ENCODE measurements at regions not wholly inside any gene's neighbourhood (a gene's known extent, or its start where the extent isn't known, plus 50 kb on each side); places are given as distances from the start of the nearest gene placed in this dataset.

DNA sequence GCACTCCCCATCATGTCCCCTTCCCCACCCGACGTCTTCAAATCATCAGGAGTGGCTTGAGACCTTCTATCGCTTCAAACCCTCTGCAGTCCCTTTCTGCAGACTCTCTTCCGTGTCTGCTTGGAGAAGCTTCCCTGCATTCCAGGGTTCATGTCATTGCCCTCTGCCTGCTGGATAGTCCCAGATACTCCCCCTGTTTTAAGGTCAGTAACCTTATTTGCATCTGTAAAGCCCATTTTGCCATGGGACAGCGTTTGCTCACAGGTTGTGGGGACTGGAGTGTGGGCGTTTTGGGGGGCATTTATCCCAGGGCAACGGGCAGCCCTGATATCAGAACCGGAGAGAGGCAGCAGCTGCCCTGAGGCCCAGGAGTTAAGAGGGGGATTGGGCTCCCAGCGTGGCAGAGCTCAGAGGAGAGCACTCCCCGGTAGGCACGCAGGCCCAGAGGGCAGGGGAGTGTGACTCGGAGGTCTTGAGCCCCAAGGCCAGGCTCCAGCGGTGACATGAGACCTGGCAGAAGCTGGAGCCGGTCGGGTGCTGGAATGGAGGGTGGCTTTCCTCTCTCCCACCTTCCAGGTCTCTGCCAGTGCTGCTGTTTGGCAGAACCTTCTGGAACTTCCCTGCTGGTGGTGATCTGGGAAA is 73.8 kb downstream of the RTP5 start:
- intact Hi-C loops (cut with DNase I, micrococcal nuclease), result no loop called here
- CTCF ChIA-PET, result no interaction called here
- no peaks in the 10 kb centered on the region for H3K9me3 Mint-ChIP-seq

DNA sequence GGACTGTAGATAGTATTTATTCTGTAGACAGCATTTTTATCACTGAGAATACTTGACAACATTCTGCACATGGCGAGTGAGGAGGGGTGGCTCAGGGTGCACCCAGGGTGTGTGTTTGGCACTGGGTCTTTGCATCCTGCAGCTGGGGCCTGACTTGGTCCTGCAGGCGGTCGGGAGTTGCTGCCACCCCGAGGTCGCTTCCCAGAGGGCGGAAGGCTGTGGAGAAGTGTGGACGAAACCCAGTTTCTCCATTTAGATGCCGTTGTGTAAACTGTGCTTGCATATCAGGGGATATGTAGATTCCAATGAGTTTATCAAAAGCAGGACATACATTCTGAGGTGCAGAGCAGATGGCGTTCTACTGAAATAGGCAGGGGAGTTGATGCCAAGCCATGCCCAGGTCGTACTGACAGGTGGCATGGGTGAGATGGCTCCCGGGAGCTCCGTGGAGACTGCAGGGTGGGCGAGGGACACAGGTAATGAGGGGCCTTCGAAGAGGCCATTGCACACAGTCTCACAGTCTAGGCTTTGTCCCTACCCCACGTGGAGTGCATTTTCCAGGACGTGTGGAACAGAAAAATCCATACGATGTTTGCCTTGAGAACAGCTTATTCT is 74.5 kb downstream of the RTP5 start:
- H3K4me1 ChIP-seq (ENCODE audit: insufficient read depth, low read length), result peaks cover 10% of the 10 kb centered on the region
- Mint-ChIP-seq H3K36me3 (ENCODE audit: low read depth) (no peaks in the 10 kb centered on the region), H3K9me3 (no peaks in the 10 kb centered on the region), H3K27me3 (no peaks in the 10 kb centered on the region), H3K4me1 (ENCODE audit: low read depth) (peaks cover 11% of the 10 kb centered on the region), H3K4me3 (no peak overlapping the region), H3K27ac (no peak overlapping the region)
- H3K9me3 ChIP-seq (ENCODE audit: control insufficient read depth in 1 of 2, insufficient read depth in 1 of 2, low read length in 2 of 2), result peaks cover 0 to 5% of the 10 kb centered on the region in 2 experiments
- ATAC-seq (ENCODE audit: poor library complexity) (no peak), DNase-seq (no peak)
- H3K27me3 ChIP-seq (ENCODE audit: control insufficient read depth in 1 of 2, insufficient read depth in 2 of 2, low read length in 2 of 2), result no peaks in the 10 kb centered on the region
- intact Hi-C loops (cut with DNase I, micrococcal nuclease), result no loop called here
- ChIA-PET POLR2A (no interaction called here), CTCF (no interaction called here)
- TF ChIP-seq, protein P1, sequence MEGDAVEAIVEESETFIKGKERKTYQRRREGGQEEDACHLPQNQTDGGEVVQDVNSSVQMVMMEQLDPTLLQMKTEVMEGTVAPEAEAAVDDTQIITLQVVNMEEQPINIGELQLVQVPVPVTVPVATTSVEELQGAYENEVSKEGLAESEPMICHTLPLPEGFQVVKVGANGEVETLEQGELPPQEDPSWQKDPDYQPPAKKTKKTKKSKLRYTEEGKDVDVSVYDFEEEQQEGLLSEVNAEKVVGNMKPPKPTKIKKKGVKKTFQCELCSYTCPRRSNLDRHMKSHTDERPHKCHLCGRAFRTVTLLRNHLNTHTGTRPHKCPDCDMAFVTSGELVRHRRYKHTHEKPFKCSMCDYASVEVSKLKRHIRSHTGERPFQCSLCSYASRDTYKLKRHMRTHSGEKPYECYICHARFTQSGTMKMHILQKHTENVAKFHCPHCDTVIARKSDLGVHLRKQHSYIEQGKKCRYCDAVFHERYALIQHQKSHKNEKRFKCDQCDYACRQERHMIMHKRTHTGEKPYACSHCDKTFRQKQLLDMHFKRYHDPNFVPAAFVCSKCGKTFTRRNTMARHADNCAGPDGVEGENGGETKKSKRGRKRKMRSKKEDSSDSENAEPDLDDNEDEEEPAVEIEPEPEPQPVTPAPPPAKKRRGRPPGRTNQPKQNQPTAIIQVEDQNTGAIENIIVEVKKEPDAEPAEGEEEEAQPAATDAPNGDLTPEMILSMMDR (IDR thresholded peaks at IDR 0.05), result no peak
- H3K27ac ChIP-seq (ENCODE audit: low read depth in 1 of 2, low read length in 2 of 2), result no peak overlapping the region
- no peak overlapping the region for H3K4me3 ChIP-seq (ENCODE audit: low read length)
- no peaks in the 10 kb centered on the region for H3K36me3 ChIP-seq (ENCODE audit: insufficient read depth, low read length)

More for the DNA sequence above, 73.8 kb downstream of the RTP5 start:
- Histone ChIP-seq H3K27me3 (ENCODE audit: control insufficient read depth in 1 of 2, insufficient read depth in 2 of 2, low read length in 2 of 2) (no peaks in the 10 kb centered on the region), H3K9me3 (ENCODE audit: control insufficient read depth in 1 of 2, insufficient read depth in 1 of 2, low read length in 2 of 2) (peaks cover 0 to 5% of the 10 kb centered on the region in 2 experiments), H3K27ac (ENCODE audit: low read depth in 1 of 2, low read length in 2 of 2) (no peak overlapping the region), H3K4me3 (ENCODE audit: low read length) (no peak overlapping the region), H3K4me1 (ENCODE audit: insufficient read depth, low read length) (peaks cover 14% of the 10 kb centered on the region), H3K36me3 (ENCODE audit: insufficient read depth, low read length) (no peaks in the 10 kb centered on the region)
- no peaks in the 10 kb centered on the region for H3K27me3 Mint-ChIP-seq
- H3K36me3 Mint-ChIP-seq (ENCODE audit: low read depth), result no peaks in the 10 kb centered on the region
- POLR2A ChIA-PET, result no interaction called here
- peaks cover 12% of the 10 kb centered on the region for H3K4me1 Mint-ChIP-seq (ENCODE audit: low read depth)
- TF ChIP-seq, protein P1 (IDR thresholded peaks at IDR 0.05), result no peak
- ATAC-seq (ENCODE audit: poor library complexity) (no peak), DNase-seq (no peak)
- no peak overlapping the region for H3K4me3 Mint-ChIP-seq
- H3K27ac Mint-ChIP-seq, result no peak overlapping the region

DNA sequence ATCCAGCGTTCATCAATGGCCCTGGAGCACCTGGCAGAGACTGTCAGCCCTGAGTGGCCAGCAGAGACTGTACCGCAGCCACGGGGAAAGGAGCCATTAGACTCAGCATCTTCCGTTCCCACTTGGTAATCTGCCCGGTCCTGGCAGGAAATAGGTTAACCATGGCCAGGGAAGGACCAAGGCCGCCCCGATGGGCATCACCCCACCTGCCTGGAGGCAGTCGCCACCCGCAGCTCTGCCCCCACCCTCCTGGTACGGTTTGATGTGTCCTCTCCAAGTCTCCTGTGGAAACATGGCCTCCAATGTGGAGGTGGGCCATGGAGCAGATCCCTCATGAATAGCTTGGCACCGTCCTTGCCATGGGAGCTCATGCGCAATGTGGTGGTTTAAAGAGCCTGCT is 75.3 kb downstream of the RTP5 start:
- H3K36me3 Mint-ChIP-seq (ENCODE audit: low read depth), result no peaks in the 10 kb centered on the region
- H3K27me3 Mint-ChIP-seq, result no peaks in the 10 kb centered on the region
- peaks cover 10% of the 10 kb centered on the region for H3K4me1 Mint-ChIP-seq (ENCODE audit: low read depth)
- H3K27ac ChIP-seq (ENCODE audit: low read depth in 1 of 2, low read length in 2 of 2), result no peak overlapping the region
- H3K9me3 ChIP-seq (ENCODE audit: control insufficient read depth in 1 of 2, insufficient read depth in 1 of 2, low read length in 2 of 2), result peaks cover 0 to 5% of the 10 kb centered on the region in 2 experiments
- H3K4me3 Mint-ChIP-seq, result no peak overlapping the region
- peaks cover 3% of the 10 kb centered on the region for H3K4me1 ChIP-seq (ENCODE audit: insufficient read depth, low read length)
- no peaks in the 10 kb centered on the region for H3K27me3 ChIP-seq (ENCODE audit: control insufficient read depth in 1 of 2, insufficient read depth in 2 of 2, low read length in 2 of 2)
- no peaks in the 10 kb centered on the region for H3K9me3 Mint-ChIP-seq
- H3K4me3 ChIP-seq (ENCODE audit: low read length), result no peak overlapping the region
- TF ChIP-seq, protein P1 (IDR thresholded peaks at IDR 0.05), result no peak
- DNase-seq (no peak), ATAC-seq (ENCODE audit: poor library complexity) (no peak)
- CTCF ChIA-PET, result no interaction called here
- POLR2A ChIA-PET, result no interaction called here
- no peak overlapping the region for H3K27ac Mint-ChIP-seq
- intact Hi-C loops (cut with DNase I, micrococcal nuclease), result no loop called here
- no peaks in the 10 kb centered on the region for H3K36me3 ChIP-seq (ENCODE audit: insufficient read depth, low read length)

Measured in CD4-positive, alpha-beta T cell (primary cell).